ENCODE measurements at regions not wholly inside any gene's neighbourhood (a gene's known extent, or its start where the extent isn't known, plus 50 kb on each side); places are given as distances from the start of the nearest gene placed in this dataset.

GRCh38 chr17:13073018-13073417, 55.2 kb upstream of the ELAC2 start:
- no peak overlapping the region for H3T11ph ChIP-seq (ENCODE audit: low read length)
- no peak overlapping the region for H2BK15ac ChIP-seq (ENCODE audit: low read depth, low read length)
- no peaks in the 10 kb centered on the region for H3K23me2 ChIP-seq (ENCODE audit: insufficient read length, low read depth, low read length, poor library complexity, severe bottlenecking)
- no peaks in the 10 kb centered on the region for H3K4me1 Mint-ChIP-seq
- H3K4me1 ChIP-seq (ENCODE audit: insufficient read depth, low read length) = no peaks in the 10 kb centered on the region
- no peaks in the 10 kb centered on the region for H3K9me3 ChIP-seq (ENCODE audit: control insufficient read depth, low read depth, low read length)
- no peaks in the 10 kb centered on the region for H4K20me1 ChIP-seq (ENCODE audit: control insufficient read depth, insufficient read depth, insufficient read length)
- no peaks in the 10 kb centered on the region for H3K79me1 ChIP-seq (ENCODE audit: insufficient read depth, low read depth, low read length, poor library complexity, severe bottlenecking)
- H3K56ac ChIP-seq (ENCODE audit: insufficient read length, low read depth, low read length) = no peak overlapping the region
- DNase-seq = no peak
- no peak overlapping the region for H3K4me3 Mint-ChIP-seq
- no peak overlapping the region for H4K5ac ChIP-seq (ENCODE audit: insufficient read length, low read depth, low read length)
- TF ChIP-seq, protein P1, sequence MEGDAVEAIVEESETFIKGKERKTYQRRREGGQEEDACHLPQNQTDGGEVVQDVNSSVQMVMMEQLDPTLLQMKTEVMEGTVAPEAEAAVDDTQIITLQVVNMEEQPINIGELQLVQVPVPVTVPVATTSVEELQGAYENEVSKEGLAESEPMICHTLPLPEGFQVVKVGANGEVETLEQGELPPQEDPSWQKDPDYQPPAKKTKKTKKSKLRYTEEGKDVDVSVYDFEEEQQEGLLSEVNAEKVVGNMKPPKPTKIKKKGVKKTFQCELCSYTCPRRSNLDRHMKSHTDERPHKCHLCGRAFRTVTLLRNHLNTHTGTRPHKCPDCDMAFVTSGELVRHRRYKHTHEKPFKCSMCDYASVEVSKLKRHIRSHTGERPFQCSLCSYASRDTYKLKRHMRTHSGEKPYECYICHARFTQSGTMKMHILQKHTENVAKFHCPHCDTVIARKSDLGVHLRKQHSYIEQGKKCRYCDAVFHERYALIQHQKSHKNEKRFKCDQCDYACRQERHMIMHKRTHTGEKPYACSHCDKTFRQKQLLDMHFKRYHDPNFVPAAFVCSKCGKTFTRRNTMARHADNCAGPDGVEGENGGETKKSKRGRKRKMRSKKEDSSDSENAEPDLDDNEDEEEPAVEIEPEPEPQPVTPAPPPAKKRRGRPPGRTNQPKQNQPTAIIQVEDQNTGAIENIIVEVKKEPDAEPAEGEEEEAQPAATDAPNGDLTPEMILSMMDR (conservative IDR thresholded peaks at IDR 0.05) = no peak
- H2BK5ac ChIP-seq (ENCODE audit: insufficient read length, low read length) = no peak overlapping the region
- no peak overlapping the region for H4K91ac ChIP-seq (ENCODE audit: insufficient read length, low read depth, low read length)
- H3K27me3 Mint-ChIP-seq (ENCODE audit: low read depth) = peaks cover 4% of the 10 kb centered on the region
- H3K79me2 ChIP-seq (ENCODE audit: insufficient read depth, low read length) = no peaks in the 10 kb centered on the region
- no peak overlapping the region for H3K4me2 ChIP-seq (ENCODE audit: insufficient read depth, insufficient read length, low read length)
- no peak overlapping the region for H2AFZ ChIP-seq (ENCODE audit: low read length)
- no peak overlapping the region for H2BK20ac ChIP-seq (ENCODE audit: low read depth, low read length, poor library complexity, severe bottlenecking)
- no peak overlapping the region for H2BK12ac ChIP-seq (ENCODE audit: insufficient read length, low read depth, low read length)
- peaks cover 5 to 9% (median 7%) of the 10 kb centered on the region in 3 experiments; a peak in 6 of 7 replicates for H3K36me3 Mint-ChIP-seq (ENCODE audit: insufficient read depth in 1 of 3, low read depth in 3 of 3)
- no peak overlapping the region for H2AK5ac ChIP-seq (ENCODE audit: insufficient read length, low read length)
- H3K14ac ChIP-seq (ENCODE audit: insufficient read depth, low read length) = no peak overlapping the region
- no peak overlapping the region for H3K9ac ChIP-seq (ENCODE audit: extremely low read depth, insufficient read length, low read length)
- H3K4ac ChIP-seq (ENCODE audit: low read depth, low read length) = no peak overlapping the region
- H3K23ac ChIP-seq (ENCODE audit: insufficient read length, low read depth, low read length) = no peak overlapping the region
- H3K27me3 ChIP-seq (ENCODE audit: insufficient read depth, low read length) = no peaks in the 10 kb centered on the region
- H3K18ac ChIP-seq (ENCODE audit: insufficient read length, low read depth, low read length) = no peak overlapping the region
- H2BK120ac ChIP-seq (ENCODE audit: low read depth, low read length, poor library complexity, severe bottlenecking) = no peak overlapping the region
- peaks cover 4 to 9% of the 10 kb centered on the region in 2 experiments; a peak in 4 of 5 replicates for H3K9me3 Mint-ChIP-seq
- no peak overlapping the region for H3K27ac Mint-ChIP-seq
- no peak overlapping the region for H3K27ac ChIP-seq (ENCODE audit: insufficient read length, low read depth, low read length)
- no peak overlapping the region for H4K8ac ChIP-seq (replicated peaks; ENCODE audit: insufficient read length, low read depth, low read length)
- no CpG with 5 or more reads among the region's 4 CpGs for WGBS (ENCODE audit: extremely low coverage, insufficient read length, low lambda C conversion rate)

Data from H9 (cell line).